Ovary (tissue), 3 donors: ENCODE measurements at regions not wholly inside any gene's neighbourhood (a gene's known extent, or its start where the extent isn't known, plus 50 kb on each side); places are given as distances from the start of the nearest gene placed in this dataset.

ENCODE experiments used
- EP300 ChIP-seq: sonication (generic); formaldehyde crosslinking; IDR thresholded peaks from one replicate; pipeline ENCODE4 v1.6.1; 2017; ENCODE audit warnings: antibody characterized with exemption
- POLR2A ChIP-seq: fragments of 450-650 bp; IDR thresholded peaks from one replicate; pipeline ENCODE4 v1.6.1; 2017; ENCODE audit warnings: antibody characterized with exemption, mild to moderate bottlenecking, moderate library complexity
- TF ChIP-seq, protein P1 (sequence below), 3 donors: fragments of 450-650 bp in 2 of 3; fragments of 200-600 bp in 1 of 3; IDR thresholded peaks; one replicate each; pipeline versions ENCODE4 v1.5.1 to v1.8.0; 2016 to 2022; ENCODE audit warnings: antibody characterized with exemption in 3 of 3, mild to moderate bottlenecking in 1 of 3
- donor health status: DM: no; HTN: no; CAD: no.

DNA sequence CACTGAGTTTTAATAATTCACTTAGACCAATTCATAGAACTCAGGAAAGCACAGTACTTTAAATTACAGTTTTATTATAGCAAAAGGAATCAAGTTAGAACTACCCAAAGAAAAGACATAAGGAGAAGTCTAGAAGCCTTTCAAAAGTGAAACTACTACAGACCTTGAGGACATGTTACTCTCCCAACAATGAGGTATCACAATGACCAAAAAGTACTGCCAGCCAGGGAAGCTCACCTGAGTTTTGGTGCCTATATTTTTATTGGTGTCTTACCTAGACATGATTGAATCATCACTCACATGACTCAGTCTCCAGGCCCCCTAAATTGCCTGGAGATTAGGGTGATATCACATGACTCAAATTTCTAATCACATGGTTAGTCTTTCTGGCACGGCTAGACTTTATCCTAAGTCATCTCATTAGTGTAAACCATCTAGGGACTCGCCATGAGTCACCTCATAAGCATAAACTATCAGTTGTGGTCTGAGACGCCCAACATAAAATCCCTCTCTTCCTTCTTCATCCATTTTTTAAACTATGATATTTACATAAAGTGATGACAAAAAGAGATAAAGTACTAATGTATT lies 372.3 kb downstream of the TMA16 start:
- TF ChIP-seq POLR2A (no peak), EP300 (no peak)
- TF ChIP-seq, protein P1, sequence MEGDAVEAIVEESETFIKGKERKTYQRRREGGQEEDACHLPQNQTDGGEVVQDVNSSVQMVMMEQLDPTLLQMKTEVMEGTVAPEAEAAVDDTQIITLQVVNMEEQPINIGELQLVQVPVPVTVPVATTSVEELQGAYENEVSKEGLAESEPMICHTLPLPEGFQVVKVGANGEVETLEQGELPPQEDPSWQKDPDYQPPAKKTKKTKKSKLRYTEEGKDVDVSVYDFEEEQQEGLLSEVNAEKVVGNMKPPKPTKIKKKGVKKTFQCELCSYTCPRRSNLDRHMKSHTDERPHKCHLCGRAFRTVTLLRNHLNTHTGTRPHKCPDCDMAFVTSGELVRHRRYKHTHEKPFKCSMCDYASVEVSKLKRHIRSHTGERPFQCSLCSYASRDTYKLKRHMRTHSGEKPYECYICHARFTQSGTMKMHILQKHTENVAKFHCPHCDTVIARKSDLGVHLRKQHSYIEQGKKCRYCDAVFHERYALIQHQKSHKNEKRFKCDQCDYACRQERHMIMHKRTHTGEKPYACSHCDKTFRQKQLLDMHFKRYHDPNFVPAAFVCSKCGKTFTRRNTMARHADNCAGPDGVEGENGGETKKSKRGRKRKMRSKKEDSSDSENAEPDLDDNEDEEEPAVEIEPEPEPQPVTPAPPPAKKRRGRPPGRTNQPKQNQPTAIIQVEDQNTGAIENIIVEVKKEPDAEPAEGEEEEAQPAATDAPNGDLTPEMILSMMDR (IDR thresholded peaks at IDR 0.05) = no peak
